GM19238 (cell line): ENCODE measurements at regions not wholly inside any gene's neighbourhood (a gene's known extent, or its start where the extent isn't known, plus 50 kb on each side); places are given as distances from the start of the nearest gene placed in this dataset.
"Not testable (repeated sequence)": the region's sequence is repeated elsewhere in the genome, so short reads cannot be mapped to it uniquely, and the experiment has no call there.

Source experiments
- DNase-seq: peaks from one replicate; pipeline ENCODE4 v3.0.0; 2011; ENCODE audit warnings: low spot score; ENCODE audit not compliant: insufficient read length

DNA sequence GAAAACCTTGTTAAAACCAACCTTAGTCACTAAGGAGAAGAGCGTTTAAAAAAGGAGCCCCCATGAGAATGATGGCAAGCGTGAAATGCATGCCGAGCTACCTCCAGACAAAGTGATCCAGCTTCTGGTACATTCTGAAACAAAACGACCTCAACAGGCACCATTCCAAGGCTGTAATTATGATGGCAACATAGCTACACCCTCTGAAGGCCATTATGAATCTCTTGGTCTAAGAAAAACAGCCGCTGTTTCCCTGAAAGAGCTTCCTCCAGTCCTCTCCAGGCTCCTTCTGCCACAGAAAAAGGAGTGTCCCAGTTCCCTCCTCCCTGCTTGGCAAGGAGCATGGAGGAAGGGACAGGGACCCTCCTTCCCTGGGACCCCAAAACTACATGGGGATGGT is 50.0 kb upstream of the ABLIM1 start:
- DNase-seq, result no peak

- no peak for DNase-seq
Observed at GRCh38 chr10:114708717-114709335, 50.8 kb upstream of the ABLIM1 start.

DNA sequence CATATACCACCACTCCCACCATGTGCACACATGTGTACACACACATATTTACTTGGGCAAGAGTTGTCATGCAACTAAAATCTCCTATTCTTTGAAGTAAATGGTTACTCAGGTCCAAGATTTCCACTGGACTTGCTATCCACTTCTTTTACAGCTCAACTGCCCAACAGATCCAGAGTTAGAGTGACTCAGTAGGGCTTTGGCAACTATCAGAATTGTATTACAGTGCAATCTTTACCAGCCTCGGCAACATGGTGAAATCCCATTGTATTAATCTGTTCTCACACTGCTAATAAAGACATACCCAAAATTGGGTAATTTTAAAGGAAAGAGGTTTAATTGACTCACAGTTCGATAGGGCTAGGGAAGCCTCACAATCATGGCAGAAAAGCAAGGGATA is 51.9 kb upstream of the ABLIM1 start:
- no peak for DNase-seq

GRCh38 chr10:114711176-114711868 is 53.2 kb upstream of the ABLIM1 start:
- no peak for DNase-seq

- no peak for DNase-seq
Observed at GRCh38 chr10:114711869-114712250, 53.8 kb upstream of the ABLIM1 start.

DNA sequence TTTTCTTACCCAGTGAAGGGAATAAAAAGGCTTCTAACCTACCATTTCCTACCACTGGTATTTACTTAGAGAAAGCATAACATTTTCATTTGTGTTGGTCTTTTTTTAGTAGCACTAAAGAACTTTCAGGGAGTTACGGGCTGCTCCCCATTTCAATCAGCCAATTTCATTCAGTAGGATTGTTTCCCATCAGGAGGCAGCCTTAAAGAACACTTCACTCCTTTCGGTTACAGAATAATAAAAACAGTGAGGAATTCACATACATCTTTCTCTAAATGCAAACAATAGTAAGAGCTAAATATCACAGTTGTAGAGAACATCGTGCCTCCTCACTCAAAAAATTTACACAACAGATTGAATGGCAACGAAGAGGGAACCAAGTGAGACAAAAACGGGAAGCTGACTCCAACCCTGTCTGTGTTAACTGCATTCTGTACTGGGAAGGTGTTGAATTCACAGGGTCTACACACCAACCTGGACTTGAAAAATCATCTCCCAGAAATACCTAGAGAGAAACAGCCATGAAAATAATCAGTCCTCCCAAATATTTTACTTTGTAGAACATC is 55.5 kb upstream of the ABLIM1 start:
- no peak for DNase-seq

DNA sequence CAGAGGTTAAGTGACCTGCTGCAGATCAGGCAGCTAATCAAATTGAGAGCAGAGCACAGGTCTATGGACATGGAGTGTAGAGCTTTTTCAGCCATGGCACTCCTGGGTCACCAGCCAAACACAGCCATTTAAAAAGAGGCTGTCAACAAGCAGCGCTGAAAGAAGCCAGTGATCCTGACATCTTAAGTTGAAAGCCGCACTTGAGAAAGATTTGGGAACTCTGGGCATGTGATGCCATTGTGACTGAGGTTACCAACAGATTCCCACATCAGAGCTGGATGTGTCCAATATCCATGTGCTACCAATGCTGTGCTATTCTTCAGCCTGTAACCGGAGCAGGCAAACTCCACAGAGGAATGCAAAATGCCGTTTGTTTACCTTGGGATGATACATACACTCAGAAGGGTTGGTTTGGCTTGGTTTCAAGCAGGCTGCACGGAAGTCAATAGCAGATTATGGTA is 56.2 kb upstream of the ABLIM1 start:
- no peak for DNase-seq

DNA sequence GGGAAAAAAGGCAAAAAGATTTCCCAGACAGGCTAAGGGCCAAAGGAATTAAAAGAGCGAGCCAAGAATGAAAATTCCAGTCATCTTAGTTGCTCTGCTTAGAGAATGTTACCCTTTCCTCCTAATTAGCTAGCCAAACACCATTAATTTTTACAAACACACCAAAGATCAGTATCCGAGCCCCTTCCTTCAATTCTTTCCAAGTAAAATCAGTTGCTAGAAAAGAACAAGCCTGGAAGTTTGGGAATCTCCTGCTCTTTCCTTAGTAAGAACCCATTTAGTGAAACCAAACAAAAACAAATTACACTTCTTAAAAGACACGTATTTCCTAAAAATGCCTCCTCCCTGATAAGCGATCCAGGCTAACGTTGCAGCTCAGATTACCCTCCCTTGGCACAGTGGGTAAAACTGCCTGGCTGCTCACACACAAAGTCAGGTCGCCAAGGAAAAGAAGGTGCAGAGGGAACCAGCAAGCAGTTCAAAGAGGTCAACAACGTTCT is 57.1 kb upstream of the ABLIM1 start:
- DNase-seq, result no peak

- no peak for DNase-seq
Observed at GRCh38 chr10:114716811-114717404, 58.8 kb upstream of the ABLIM1 start.

DNA sequence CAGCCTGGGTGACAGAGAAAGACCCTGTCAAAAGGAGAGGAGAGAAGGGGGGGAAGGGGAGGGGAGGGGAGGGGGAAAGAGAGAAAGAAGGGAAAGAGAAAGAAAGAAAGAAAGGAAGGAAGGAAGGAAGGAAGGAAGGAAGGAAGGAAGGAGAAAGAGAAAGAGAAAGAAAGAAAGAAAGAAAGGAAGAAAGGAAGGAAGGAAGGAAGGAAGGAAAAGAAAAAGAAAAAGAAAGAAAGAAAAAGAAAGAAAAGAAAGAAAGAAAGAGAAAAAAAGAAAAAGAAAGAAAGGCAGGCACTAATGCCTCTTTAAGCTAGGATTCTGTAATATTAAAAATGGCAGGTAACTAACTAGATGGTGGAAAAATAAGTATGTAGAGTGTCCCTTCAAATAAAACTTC is 59.8 kb upstream of the ABLIM1 start:
- not testable (repeated sequence) for DNase-seq

DNA sequence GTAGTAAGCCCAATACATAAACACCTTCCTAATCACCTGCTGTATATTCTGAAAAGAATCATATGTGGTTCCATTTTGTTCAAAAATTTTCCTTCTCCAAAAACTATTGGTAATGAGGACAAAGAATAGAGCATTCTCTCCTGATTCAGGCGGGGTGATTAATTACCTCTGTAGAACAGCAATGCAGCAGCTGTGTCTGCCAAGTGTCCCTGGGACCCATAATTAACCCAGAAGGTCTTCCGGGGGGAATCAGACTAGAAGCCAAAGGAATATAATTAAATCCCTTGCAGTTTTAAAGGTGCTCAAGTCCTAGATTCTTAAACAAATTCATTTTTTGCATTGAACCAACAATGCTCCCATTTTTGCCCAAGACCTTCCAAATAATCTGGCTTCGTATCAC is 60.3 kb upstream of the ABLIM1 start:
- DNase-seq, result no peak

- DNase-seq, result no peak
Observed at GRCh38 chr10:114719311-114719710, 61.2 kb upstream of the ABLIM1 start.

DNA sequence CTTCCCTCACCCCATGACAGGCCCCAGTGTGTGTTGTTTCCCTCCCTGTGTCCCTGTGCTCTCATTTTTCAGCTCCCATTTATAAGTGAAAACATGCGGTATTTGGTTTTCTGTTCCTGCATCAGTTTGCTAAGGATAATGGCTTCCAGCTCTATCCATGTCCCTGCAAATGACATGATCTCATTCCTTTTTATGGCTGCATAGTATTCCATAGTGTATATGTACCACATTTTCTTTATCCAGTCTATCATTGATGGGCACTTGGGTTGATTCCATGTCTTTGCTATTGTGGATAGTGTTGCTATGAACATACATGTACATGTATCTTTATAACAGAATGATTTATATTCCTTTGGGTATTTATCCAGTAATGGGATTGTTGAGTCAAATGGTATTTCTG is 61.9 kb upstream of the ABLIM1 start:
- DNase-seq, result not testable (repeated sequence)

DNA sequence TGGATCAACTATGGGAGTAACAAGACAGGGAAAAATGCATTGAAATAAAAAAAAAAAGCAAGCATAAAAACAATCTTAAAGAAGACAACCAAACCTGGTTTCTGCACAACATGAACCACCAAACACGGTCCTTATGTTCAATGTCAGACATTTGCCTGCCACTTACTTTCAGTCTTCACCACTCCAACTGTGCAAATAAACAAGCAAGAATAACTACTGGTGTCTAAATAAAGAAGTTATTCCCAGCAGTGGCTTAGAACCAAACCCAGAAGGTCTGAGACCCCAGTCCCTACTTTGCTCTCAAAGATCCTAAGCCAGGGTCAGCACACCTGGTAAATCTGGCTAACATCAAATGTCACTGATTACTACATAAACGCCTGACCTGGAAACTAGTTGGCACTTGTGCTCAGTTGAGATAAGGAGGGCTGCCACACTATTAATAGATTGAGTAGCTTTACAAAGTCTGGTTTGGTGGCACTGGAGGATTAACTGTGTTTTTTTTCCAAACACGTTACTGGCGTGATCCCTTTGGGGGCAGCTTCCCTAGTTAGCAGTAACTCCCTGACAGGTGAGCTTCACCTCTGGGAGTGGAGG is 62.7 kb upstream of the ABLIM1 start:
- DNase-seq, result no peak

- not testable (repeated sequence) for DNase-seq
Observed at GRCh38 chr10:114722136-114722535, 64.1 kb upstream of the ABLIM1 start.

- DNase-seq, result no peak
Observed at GRCh38 chr10:114723361-114723760, 65.3 kb upstream of the ABLIM1 start.

- no peak for DNase-seq
Observed at GRCh38 chr10:114723991-114724715, 66.1 kb upstream of the ABLIM1 start.

GRCh38 chr10:114724716-114725106 is 66.6 kb upstream of the ABLIM1 start:
- DNase-seq, result no peak

DNA sequence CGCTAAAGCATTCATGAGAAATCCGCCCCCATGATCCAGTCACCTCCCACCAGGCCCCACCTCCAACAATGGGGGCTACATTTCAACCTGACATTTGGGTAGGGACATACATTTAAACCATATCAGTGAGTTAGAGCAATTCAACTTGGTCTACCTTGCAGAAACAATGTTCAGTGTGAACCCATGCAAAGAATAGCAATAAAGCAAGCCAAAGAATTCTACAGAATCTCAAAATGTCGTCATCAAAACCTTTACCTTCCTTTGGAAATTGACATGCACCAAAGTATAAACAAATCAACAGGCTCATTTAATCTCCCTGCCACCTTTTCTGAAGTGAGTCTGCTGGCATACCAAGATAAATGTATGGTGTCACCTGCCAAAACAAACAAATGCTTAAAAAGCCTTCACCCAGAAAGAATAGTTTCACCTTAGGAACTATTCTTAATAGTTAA is 68.8 kb upstream of the ABLIM1 start:
- no peak for DNase-seq

GRCh38 chr10:114728325-114728724 is 70.2 kb upstream of the ABLIM1 start:
- DNase-seq, result no peak

- DNase-seq, result no peak
Observed at GRCh38 chr10:114729103-114729659, 71.1 kb upstream of the ABLIM1 start.
